GM12878 (cell line): ENCODE measurements at regions not wholly inside any gene's neighbourhood (a gene's known extent, or its start where the extent isn't known, plus 50 kb on each side); places are given as distances from the start of the nearest gene placed in this dataset.

Source experiments
- ATAC-seq: fragments of 200-7000 bp; cut with Tn5 transposase; 3 replicates; pipeline ENCODE4 v1.9.1; 2020; ENCODE audit warnings: mild to moderate bottlenecking, moderate library complexity
- BruUV-seq: library from RNA; stranded (reverse); fragments of 400-500 nt; replicated peaks from 2 replicates; lab custom pipeline; 2021; lab: Mats Ljungman, UMichigan
- CTCF ChIA-PET: fragments of 300-600 bp; sonication (Branson Sonifier 250); formaldehyde crosslinking; extraction: SDS; loops from one replicate; lab custom pipeline; 2021; ENCODE audit warnings: inconsistent platforms; lab: Yijun Ruan, JAX
- POLR2A ChIA-PET: fragments of 350-600 bp; formaldehyde crosslinking; extraction: SDS; loops from one replicate; lab custom pipeline; 2021; ENCODE audit warnings: inconsistent platforms; lab: Charles Lee
- RAD21 ChIA-PET: fragments of 300-600 bp; sonication (Branson Sonifier 250); formaldehyde crosslinking; loops from one replicate; lab custom pipeline; 2023; ENCODE audit warnings: antibody characterized with exemption; ENCODE audit not compliant: unreplicated experiment; lab: Charles Lee
- SMC1A ChIA-PET: fragments of 300-600 bp; sonication (Branson Sonifier 250); formaldehyde crosslinking; loops from one replicate; lab custom pipeline; 2023; ENCODE audit not compliant: unreplicated experiment, uncharacterized antibody; lab: Charles Lee
- DNase-seq: peaks from one replicate; pipeline ENCODE4 v3.0.0-alpha.2; 2011; ENCODE audit warnings: low read depth, low spot score
- FAIRE-seq: peaks from 3 replicates; lab custom pipeline; 2011; peaks lifted over from hg19 to GRCh38; lab: Jason Lieb, UNC
- H2AFZ ChIP-seq: 2 replicates; pipeline ENCODE4 v1.6.0; 2011; ENCODE audit warnings: low read depth, low read length, control low read depth; ENCODE audit not compliant: control insufficient read depth
- H3K27ac ChIP-seq: 2 replicates; pipeline ENCODE4 v1.5.1; 2011; ENCODE audit warnings: control low read depth; ENCODE audit not compliant: control insufficient read depth, insufficient read depth
- H3K27me3 ChIP-seq, 2 experiments: replicated peaks in 1 of 2; 2 replicates each; pipeline versions ENCODE4 v1.6.0 to v1.6.1; 2011; ENCODE audit warnings: low read length in 1 of 2; ENCODE audit not compliant: control insufficient read depth in 2 of 2, insufficient read depth in 2 of 2
- H3K36me3 ChIP-seq, 2 experiments: 2 replicates each; pipeline ENCODE4 v1.5.1; 2011; ENCODE audit warnings: low read length in 1 of 2; ENCODE audit not compliant: control insufficient read depth in 2 of 2, insufficient read depth in 2 of 2
- H3K4me1 ChIP-seq: 2 replicates; pipeline ENCODE4 v1.6.1; 2011; ENCODE audit warnings: mild to moderate bottlenecking, low read length, moderate library complexity, mixed read lengths; ENCODE audit not compliant: control insufficient read depth, insufficient read depth
- H3K4me2 ChIP-seq: 2 replicates; pipeline ENCODE4 v1.6.0; 2011; ENCODE audit warnings: control low read depth; ENCODE audit not compliant: control insufficient read depth, insufficient read depth
- H3K4me3 ChIP-seq: fragments of 200-600 bp; sonication (generic); 2 replicates; pipeline ENCODE4 v1.5.1; 2016
- H3K79me2 ChIP-seq: 2 replicates; pipeline ENCODE4 v1.6.0; 2011; ENCODE audit warnings: low read length; ENCODE audit not compliant: control insufficient read depth, insufficient read depth
- H3K9ac ChIP-seq: 2 replicates; pipeline ENCODE4 v1.8.0; 2011; ENCODE audit warnings: low read length, control low read depth, mixed read lengths; ENCODE audit not compliant: control insufficient read depth, insufficient read depth
- H3K9me3 ChIP-seq: replicated peaks from 3 replicates; pipeline ENCODE4 v1.5.1; 2011; ENCODE audit warnings: mild to moderate bottlenecking, low read length; ENCODE audit not compliant: control insufficient read depth, insufficient read depth
- H4K20me1 ChIP-seq: 2 replicates; pipeline ENCODE4 v1.6.0; 2011; ENCODE audit not compliant: control insufficient read depth, insufficient read depth
- CBX3 ChIP-seq: fragments of 200-600 bp; sonication (generic); IDR thresholded peaks from 2 replicates; pipeline ENCODE4 v1.6.1; 2016; ENCODE audit warnings: low read depth, borderline replicate concordance
- CHD2 ChIP-seq: IDR thresholded peaks from 2 replicates; pipeline ENCODE4 v1.6.1; 2011; ENCODE audit warnings: low read depth, low read length, improper control_type of control experiment, borderline replicate concordance
- CTCF ChIP-seq, 3 experiments: IDR thresholded peaks in 2 of 3; conservative IDR thresholded peaks in 1 of 3; 2 replicates each; pipeline ENCODE4 v1.5.1; 2011; ENCODE audit warnings: low read depth in 3 of 3, low read length in 3 of 3, mild to moderate bottlenecking in 3 of 3, control low read depth in 2 of 3, moderate library complexity in 2 of 3, inconsistent platforms in 1 of 3, mixed read lengths in 1 of 3; ENCODE audit not compliant: control insufficient read depth in 2 of 3, insufficient read depth in 1 of 3; ENCODE audit errors: extremely low read depth in 1 of 3
- FOXM1 ChIP-seq: IDR thresholded peaks from 2 replicates; pipeline ENCODE4 v1.6.1; 2012; ENCODE audit warnings: low read depth, mild to moderate bottlenecking, inconsistent platforms, low read length, moderate library complexity
- MEF2A ChIP-seq: IDR thresholded peaks from 2 replicates; pipeline ENCODE4 v1.6.1; 2011; ENCODE audit warnings: low read depth, mild to moderate bottlenecking, low read length, moderate library complexity; ENCODE audit not compliant: insufficient read depth
- NKRF ChIP-seq: fragments of 450-650 bp; conservative IDR thresholded peaks from 2 replicates; pipeline ENCODE4 v1.6.1; 2017; ENCODE audit warnings: mild to moderate bottlenecking, moderate library complexity
- REST ChIP-seq: IDR thresholded peaks from 2 replicates; pipeline ENCODE4 v1.6.1; 2012; ENCODE audit warnings: mild to moderate bottlenecking, low read depth, low read length
- SPI1 ChIP-seq: IDR thresholded peaks from 2 replicates; pipeline ENCODE4 v1.6.1; 2011; ENCODE audit warnings: low read depth, mild to moderate bottlenecking, low read length, moderate library complexity, borderline replicate concordance; ENCODE audit not compliant: insufficient read depth
- ZBTB33 ChIP-seq: fragments of 450-650 bp; IDR thresholded peaks from 2 replicates; pipeline ENCODE4 v1.6.1; 2017; ENCODE audit warnings: mild to moderate bottlenecking
- ZNF217 ChIP-seq: fragments of 450-650 bp; IDR thresholded peaks from 2 replicates; pipeline ENCODE4 v1.6.1; 2017; ENCODE audit warnings: antibody characterized with exemption, mild to moderate bottlenecking
- ZSCAN29 ChIP-seq: fragments of 450-650 bp; IDR thresholded peaks from 2 replicates; pipeline ENCODE4 v1.6.1; 2017; ENCODE audit warnings: mild to moderate bottlenecking, moderate library complexity
- WGBS: methylation state at CpG from one replicate; pipeline ENCODE4 v1.1.6; 2016; ENCODE audit warnings: low lambda C conversion rate; ENCODE audit not compliant: insufficient replicate concordance, insufficient coverage; ENCODE audit errors: missing lambda C conversion rate; 5-methylcytosine and 5-hydroxymethylcytosine counted together
- in situ Hi-C: fragments of 300-500 bp; cut with MboI; formaldehyde crosslinking; loops from 9 replicates; pipeline ENCODE4 v1.14.3; 2018; ENCODE audit warnings: mixed read lengths
- intact Hi-C: fragments of 100-400 bp; cut with micrococcal nuclease; formaldehyde crosslinking; loops from one replicate; pipeline ENCODE4 v1.14.2; 2022; ENCODE audit not compliant: unreplicated experiment

DNA sequence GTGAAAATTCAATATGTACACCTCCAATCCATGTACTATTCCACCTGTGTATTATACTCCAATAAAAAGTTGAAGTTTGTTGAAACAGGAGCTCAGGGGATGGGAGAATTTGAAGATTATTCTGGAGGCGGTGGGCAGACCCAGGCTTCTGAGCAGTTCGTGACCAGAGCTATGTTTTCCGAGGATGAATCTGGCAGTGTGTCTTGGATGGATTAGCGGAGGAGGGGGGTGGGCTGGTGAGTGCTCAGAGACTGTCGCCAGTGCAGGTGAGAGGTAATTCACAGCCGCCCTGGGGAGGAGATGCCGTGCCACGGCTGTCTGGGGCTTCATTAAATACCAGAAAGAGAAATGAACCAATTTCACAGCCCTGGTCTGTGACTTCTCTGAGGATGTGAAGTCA is 283.0 kb upstream of the RTL1 start (continued):
- TF ChIP-seq REST (no peak), CTCF (IDR thresholded peaks at IDR 0.05 in 2 of 3, conservative IDR thresholded peaks at IDR 0.05 in 1 of 3; ENCODE audit: control insufficient read depth in 2 of 3, extremely low read depth in 1 of 3, insufficient read depth in 1 of 3, low read depth in 3 of 3, low read length in 3 of 3) (no peak), ZNF217 (no peak), SPI1 (no peak), CBX3 (no peak)

- in situ Hi-C loops: no loop called here
- ChIA-PET SMC1A (no interaction called here), RAD21 (no interaction called here), POLR2A (no interaction called here), CTCF (no interaction called here)
- no peaks in the 10 kb centered on the region for H3K4me1 ChIP-seq
- no peak overlapping the region for H3K4me2 ChIP-seq
- 42% methylated on average over 14 of the region's 14 CpGs for WGBS
- H3K27me3 ChIP-seq: no peaks in the 10 kb centered on the region
- no TSS peak for BruUV-seq
- H3K4me3 ChIP-seq: no peak overlapping the region
- FAIRE-seq (no peak), DNase-seq (no peak), ATAC-seq (no peak)
- no peaks in the 10 kb centered on the region for H3K36me3 ChIP-seq
- no peak overlapping the region for H3K9ac ChIP-seq
- H3K79me2 ChIP-seq: no peaks in the 10 kb centered on the region
- H3K9me3 ChIP-seq: no peaks in the 10 kb centered on the region; the same call in 2 of the 3 replicates
- intact Hi-C loops: no loop called here
- H4K20me1 ChIP-seq: no peaks in the 10 kb centered on the region
- H2AFZ ChIP-seq: no peak overlapping the region
- H3K27ac ChIP-seq: no peak overlapping the region
- TF ChIP-seq CHD2 (no peak), ZBTB33 (no peak), ZSCAN29 (no peak), FOXM1 (no peak), NKRF (no peak), MEF2A (no peak)
Observed at GRCh38 chr14:101186992-101187815, 283.7 kb upstream of the RTL1 start.
